Ectodermal cell (in vitro differentiated cells): ENCODE measurements at regions not wholly inside any gene's neighbourhood (a gene's known extent, or its start where the extent isn't known, plus 50 kb on each side); places are given as distances from the start of the nearest gene placed in this dataset.
"Not testable (repeated sequence)": the region's sequence is repeated elsewhere in the genome, so short reads cannot be mapped to it uniquely, and the experiment has no call there.

Experiments used
- H3K27ac ChIP-seq: 2 replicates; pipeline ENCODE4 v1.7.0; 2013; ENCODE audit warnings: mild to moderate bottlenecking, low read depth, low read length; ENCODE audit not compliant: insufficient read depth, poor library complexity, severe bottlenecking
- H3K27me3 ChIP-seq: 2 replicates; pipeline ENCODE4 v1.7.0; 2013; ENCODE audit warnings: mild to moderate bottlenecking, low read length; ENCODE audit not compliant: insufficient read depth, control insufficient read depth, poor library complexity, severe bottlenecking
- H3K36me3 ChIP-seq: one replicate; pipeline ENCODE4 v1.7.0; 2013; ENCODE audit warnings: low read length; ENCODE audit not compliant: control insufficient read depth, insufficient read depth
- H3K4me1 ChIP-seq: one replicate; pipeline ENCODE4 v1.7.0; 2013; ENCODE audit warnings: low read length; ENCODE audit not compliant: control insufficient read depth, insufficient read depth
- H3K4me3 ChIP-seq: 2 replicates; pipeline ENCODE4 v1.7.0; 2013; ENCODE audit warnings: low read depth, low read length, control low read depth; ENCODE audit not compliant: insufficient read depth
- H3K9me3 ChIP-seq: 2 replicates; pipeline ENCODE4 v1.7.0; 2013; ENCODE audit warnings: mild to moderate bottlenecking, low read length, moderate library complexity; ENCODE audit not compliant: control insufficient read depth
- WGBS, 2 experiments: methylation state at CpG; one replicate each; pipeline ENCODE4 v1.1.7; 2013; ENCODE audit warnings: missing lambda C conversion rate in 2 of 2; 5-methylcytosine and 5-hydroxymethylcytosine counted together

GRCh38 chr1:148049115-148049496 is 103.0 kb downstream of the NBPF11 start:
- 1% methylated on average over 21 of the region's 25 CpGs for WGBS, 2 experiments
- not testable (repeated sequence) for H3K9me3 ChIP-seq, H3K4me1 ChIP-seq, H3K27me3 ChIP-seq, H3K27ac ChIP-seq, H3K36me3 ChIP-seq
- peak overlapping the region; percentile 44 for H3K4me3 ChIP-seq

- H3K4me3 ChIP-seq: peak overlapping the region; percentile 44
- whole genome bisulfite sequencing, 2 experiments: 8 to 16% methylated on average over 18 to 27 of the region's 51 CpGs
- not testable (repeated sequence) for H3K36me3 ChIP-seq, H3K27ac ChIP-seq, H3K4me1 ChIP-seq, H3K27me3 ChIP-seq, H3K9me3 ChIP-seq
These were observed 103.5 kb downstream of the NBPF11 start for GRCh38 chr1:148048423-148049114.

DNA sequence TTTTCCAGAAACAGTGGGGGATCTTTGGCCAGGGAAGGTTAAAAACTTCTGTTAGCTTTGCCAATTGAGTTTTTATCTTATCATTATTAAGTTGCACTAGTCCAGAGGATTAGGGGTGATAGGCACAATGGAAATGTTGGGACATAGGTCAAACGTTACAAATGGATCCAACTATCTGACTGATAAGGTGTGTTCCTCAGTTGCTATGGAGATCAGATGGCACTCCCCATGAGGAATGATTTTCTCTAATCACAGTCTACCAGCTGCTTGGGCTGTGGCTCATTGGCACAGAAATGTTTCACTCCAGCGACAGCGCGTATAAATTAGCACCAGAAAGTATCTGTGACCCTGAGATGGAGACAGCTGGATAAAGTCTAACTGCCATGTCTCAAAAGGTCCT is 106.2 kb downstream of the NBPF11 start:
- not testable (repeated sequence) for H3K27ac ChIP-seq, H3K4me3 ChIP-seq, H3K9me3 ChIP-seq, H3K36me3 ChIP-seq, H3K27me3 ChIP-seq, H3K4me1 ChIP-seq
- 96 to 100% methylated on average over 3 of the region's 4 CpGs for WGBS, 2 experiments

- H3K36me3 ChIP-seq, H3K4me1 ChIP-seq, H3K27me3 ChIP-seq, H3K9me3 ChIP-seq, H3K27ac ChIP-seq, H3K4me3 ChIP-seq: not testable (repeated sequence)
- 88 to 91% methylated on average over 4 to 6 of the region's 6 CpGs for WGBS, 2 experiments
These were observed 107.6 kb downstream of the NBPF11 start for GRCh38 chr1:148044495-148044894.
